Right renal pelvis (tissue), 4 donors: ENCODE measurements at regions not wholly inside any gene's neighbourhood (a gene's known extent, or its start where the extent isn't known, plus 50 kb on each side); places are given as distances from the start of the nearest gene placed in this dataset.

Experiments
- DNase-seq, 4 donors: peaks; one replicate each; pipeline ENCODE4 v3.0.0-alpha.2; 2013; ENCODE audit warnings: low read depth in 4 of 4, low spot score in 3 of 4, missing footprints in 1 of 4

DNA sequence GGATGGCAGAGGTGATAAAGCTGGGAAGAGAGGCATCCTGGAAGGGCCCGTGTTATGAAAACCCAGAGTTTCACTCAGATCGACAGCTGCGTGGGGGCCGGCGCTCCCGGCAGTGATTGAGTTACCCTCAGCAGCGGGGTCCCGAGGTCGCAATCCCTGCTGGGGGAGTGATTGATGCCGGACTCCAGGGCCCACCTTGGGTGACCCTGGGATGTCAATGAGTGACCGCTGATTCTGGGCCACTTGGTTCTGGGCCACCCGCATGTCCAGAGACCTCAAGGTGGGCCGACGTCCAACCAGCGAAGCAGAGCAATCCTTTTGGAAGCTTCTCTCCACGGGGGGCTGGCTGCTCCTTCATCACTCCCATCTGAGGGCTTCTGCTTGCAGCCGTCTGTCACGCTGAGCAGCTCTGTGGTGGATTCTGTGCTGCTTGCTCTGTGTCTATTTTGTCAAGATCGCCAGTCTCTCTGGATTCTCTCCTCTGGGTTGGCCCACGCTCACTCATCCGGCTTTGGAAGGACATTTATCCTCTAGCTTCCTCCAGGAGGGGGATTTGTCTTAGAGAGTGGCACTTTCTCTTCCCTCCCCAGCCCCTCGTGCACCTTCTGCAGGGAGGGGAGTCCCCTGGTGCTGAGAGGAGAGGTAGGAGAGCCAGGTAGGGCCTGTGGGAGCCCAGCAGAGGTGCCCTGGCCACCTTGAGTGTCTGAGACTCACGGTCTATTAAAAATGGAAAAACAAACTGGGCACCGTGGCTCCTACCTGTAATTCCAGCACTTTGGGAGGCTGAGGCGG is 110.9 kb upstream of the C1orf174 start:
- DNase-seq, result no peak

GRCh38 chr1:4016351-4017130 is 116.5 kb upstream of the C1orf174 start:
- DNase-seq, result no peak

- no peak for DNase-seq
These were observed 117.7 kb upstream of the C1orf174 start for GRCh38 chr1:4017636-4018365.

DNA sequence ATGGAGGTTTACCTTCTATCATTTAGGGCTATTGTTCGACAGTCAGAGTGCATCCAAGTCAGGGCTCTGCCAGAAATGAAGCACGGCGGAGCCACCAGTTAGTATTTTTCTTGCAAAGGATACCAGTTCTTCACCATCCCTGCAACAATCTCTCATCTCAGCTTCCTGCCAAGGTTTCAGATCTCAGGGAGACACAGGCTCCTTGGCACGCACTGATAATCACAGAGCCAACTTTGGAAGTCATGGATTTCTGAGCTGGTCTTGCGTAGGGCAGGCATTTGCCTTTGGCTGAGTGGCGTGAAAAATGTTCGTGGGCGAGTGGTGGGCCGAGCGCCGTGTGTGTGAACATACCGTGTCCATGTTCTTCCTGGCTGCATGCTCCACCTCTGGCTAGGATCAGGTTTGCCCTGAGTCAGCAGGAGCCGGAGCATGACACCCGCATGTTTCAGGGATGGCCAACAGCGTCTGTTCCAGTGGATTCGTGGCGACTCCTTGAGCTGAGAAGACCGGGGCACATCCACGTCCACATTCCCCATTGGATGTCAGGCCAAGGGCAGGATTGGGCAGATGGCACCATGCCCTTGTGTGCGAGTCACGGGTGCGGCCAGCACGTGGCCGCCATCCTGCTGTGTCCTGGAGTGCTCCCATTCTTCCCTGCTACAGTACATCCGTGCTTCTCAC is 118.5 kb upstream of the C1orf174 start:
- DNase-seq, result no peak

DNA sequence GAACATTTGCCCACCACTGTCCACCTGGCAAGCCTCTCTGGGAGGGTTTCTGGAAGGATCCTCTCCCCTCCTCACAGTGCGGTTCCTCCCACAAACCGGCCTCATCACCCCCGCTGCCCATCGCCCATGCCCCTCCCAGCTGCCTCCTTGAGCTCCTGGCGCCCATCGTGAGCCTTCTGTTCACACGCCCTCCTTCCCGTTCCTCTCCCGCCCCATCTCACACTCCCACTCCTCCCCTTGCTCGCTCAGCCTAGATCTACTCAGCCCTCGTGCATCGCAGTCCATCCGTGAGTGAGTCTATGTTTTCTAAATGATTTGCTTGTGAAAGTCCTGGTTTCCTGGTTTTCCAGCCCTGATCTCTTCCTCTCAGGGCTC is 119.1 kb upstream of the C1orf174 start:
- no peak for DNase-seq

DNA sequence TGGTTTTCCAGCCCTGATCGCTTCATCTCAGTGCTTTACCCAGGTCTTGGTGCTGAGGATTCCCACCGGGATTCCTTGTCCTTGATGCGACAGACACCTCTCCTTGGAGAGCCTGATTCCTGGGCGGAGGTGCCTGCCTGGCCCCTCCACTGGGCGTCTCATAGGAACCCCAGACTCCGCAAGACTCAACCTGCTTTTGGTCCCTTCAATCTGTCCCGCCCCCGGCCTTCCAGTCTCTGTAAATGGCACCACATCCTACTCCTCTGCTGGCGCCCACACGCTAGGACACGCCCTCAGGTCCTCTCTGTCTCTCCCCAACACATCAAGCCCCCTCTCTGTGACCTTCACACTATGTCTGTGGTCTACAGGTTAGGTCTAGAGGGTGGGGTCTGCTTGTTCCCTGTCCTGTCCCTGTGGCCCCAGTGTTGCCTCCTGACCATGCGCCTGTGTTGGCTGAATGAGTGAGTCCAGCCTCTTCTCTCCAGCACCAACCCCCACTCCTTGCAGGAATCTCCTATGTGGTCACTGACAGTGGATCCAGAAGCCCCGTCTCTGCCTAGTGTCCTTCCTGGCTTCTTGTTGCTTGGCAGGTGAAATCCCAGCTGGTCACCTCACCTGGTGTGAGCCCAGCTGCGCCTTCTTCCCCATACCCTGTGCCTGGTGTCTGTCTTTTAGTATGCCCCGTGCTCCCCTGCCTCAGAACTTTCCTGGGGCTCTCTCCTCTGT is 119.7 kb upstream of the C1orf174 start:
- DNase-seq, result no peak

DNA sequence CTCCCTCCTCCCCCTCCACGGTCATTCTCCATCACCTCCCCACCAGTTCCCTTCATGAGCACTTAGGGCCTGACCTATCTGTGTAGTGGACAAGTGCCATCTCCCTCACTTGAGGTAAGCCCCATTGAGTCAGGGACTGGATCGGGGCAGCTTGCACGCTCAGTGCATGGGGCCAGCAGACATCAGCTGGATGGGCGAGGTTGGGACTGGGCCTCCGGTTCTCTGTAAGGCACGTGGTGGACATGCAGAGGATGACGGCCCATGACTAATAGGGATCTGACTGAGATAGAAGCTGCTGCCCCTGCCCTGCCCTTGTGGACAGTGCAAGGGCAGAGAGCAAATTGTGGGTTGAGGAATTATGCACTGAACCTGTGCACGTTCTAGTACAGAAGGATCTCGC is 120.4 kb upstream of the C1orf174 start:
- DNase-seq, result no peak

- DNase-seq, result no peak
These were observed 121.3 kb upstream of the C1orf174 start for GRCh38 chr1:4021136-4021973.

- DNase-seq, result no peak
These were observed 121.8 kb upstream of the C1orf174 start for GRCh38 chr1:4021974-4022268.

DNA sequence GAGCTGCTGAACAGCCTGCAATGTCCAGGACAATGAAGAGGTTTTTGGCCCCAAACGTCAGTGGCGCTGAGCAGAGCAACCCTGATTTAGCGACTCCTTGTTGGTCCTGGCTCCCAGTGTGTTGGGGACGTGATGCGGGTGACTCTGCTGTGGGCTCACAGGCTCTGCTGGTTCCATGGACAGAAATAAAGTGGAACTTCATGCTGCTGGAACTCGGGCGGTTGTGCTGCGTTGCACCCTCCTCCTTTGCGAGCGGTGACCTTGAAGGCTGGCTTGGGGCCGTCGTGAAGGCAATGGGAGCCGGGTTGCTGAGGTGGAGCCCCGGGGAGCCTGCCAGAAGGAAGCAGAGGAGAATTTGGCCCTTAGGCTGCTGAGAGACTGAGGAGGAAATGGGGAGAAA is 122.6 kb upstream of the C1orf174 start:
- no peak for DNase-seq

- DNase-seq, result no peak
These were observed 123.6 kb upstream of the C1orf174 start for GRCh38 chr1:4023678-4024077.

GRCh38 chr1:4024811-4025210 is 124.7 kb upstream of the C1orf174 start:
- no peak for DNase-seq

DNA sequence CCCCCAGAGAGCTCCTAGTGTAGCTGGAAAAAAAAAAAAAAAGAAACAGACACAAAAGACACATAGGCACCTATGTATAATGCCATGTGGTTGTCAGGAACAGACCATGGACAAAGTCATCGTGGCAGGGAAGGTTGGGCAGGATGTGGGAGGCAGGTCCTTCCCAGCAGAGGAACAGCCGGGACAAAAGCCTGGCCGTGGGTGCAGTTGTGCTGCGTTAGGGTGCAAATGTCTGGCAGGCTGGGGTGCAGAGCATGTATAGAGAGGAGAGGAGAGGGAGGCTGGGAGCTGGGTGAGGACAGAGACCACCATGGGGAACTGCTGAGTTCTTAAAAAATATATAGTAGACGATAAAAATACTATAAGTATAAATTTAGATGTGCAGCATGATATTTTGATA is 125.7 kb upstream of the C1orf174 start:
- DNase-seq, result no peak

- no peak for DNase-seq
These were observed 126.9 kb upstream of the C1orf174 start for GRCh38 chr1:4027008-4027407.

DNA sequence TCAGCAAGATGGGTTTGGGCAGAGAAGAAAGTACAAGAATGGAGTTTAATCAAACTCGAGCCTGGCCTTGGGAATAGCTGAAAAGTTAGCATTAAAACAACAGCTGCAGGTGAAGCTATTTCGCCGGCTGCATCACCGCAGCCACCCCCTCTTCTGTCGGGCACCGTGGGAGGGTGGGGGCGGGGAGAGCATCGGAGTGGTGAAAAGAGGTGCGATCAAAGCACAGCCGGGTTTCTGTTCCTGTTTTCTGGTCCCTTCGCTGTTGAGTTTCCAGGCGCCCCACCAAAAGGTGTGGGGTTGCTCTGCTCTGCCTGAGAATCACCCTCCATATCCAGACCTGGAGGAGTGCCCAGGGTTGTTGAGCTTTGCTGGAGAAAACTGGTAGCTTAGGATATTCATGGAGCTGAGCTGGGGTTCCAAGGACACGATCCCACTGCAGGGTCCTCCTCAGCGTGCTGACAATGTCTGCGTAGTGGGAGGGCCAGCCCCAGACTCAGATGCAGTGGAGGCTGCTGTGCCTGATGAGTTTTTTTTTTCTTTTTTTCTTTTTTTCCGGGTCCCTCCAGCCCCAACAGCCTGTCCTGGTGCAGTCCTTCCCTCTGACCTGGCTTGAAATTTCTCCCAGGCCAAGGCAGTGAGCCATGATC is 127.5 kb upstream of the C1orf174 start:
- DNase-seq, result no peak

GRCh38 chr1:4028139-4028501 is 128.0 kb upstream of the C1orf174 start:
- no peak for DNase-seq

DNA sequence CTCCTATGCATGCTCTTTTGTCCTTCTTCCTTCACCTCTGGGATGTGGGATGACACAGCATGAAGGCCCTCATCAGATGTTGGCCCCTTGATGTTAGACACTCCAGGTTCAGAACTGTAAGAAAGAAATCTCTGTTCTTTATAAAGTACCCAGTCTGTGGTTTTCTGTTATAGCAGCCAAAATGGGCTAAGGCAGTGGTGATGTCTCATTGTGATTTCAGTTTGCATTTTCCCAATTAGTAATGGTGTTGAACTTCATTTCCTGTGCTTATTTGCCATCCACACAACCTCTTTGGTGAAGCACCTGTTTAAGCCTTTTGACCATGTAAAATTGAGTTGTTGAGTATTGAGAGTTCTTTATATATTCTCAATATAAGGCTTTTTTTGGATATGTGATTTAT is 129.3 kb upstream of the C1orf174 start:
- DNase-seq, result no peak

DNA sequence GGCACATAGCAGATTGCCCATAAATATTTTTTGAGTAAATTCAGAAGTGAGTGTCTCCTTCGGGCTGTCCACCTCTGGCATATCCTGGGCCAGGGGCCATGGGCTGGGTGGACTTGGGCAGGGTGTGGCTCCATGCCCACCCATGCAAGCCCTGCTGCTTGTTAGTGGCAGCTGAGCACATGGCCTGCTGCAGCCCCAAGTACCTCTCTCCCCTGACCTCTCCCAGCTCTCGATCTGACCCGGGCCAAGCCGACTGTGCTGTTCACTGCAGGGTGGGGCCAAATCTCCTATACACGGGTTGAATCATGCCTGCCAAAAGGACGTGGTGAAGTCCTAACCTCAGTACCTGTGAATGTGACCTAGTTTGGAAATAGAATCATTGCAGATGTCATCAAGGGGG is 132.5 kb upstream of the C1orf174 start:
- no peak for DNase-seq

- no peak for DNase-seq
These were observed 133.1 kb upstream of the C1orf174 start for GRCh38 chr1:4033129-4033676.
